ENCODE measurements at regions not wholly inside any gene's neighbourhood (a gene's known extent, or its start where the extent isn't known, plus 50 kb on each side); places are given as distances from the start of the nearest gene placed in this dataset.

DNA sequence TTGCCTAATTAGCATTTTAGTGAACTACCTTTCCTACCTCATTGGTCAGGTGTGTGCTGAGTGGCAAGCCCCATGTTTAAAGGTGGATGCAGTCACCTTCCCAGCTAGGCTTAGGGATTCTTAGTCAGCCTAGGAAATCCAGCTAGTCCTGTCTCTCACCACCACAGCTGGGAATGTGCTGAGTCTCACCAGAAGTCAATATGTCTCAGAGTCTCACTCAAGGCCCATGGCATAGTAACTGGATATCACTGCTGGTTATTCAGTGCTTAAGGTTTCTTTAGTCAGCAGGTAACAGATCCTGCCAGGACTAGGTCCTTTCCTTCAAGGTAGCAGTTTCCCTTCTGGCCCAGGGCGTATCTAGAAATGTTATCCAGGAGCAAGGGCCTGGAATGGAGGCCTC, 136.5 kb downstream of the COX18 start:
- Histone ChIP-seq H3K9ac (ENCODE audit: extremely low read depth, insufficient read length, low read length) (no peak overlapping the region), H3K23ac (ENCODE audit: insufficient read length, low read depth, low read length) (no peak overlapping the region), H3K4me2 (ENCODE audit: insufficient read depth, insufficient read length, low read length) (no peak overlapping the region), H2BK12ac (ENCODE audit: insufficient read length, low read depth, low read length) (no peak overlapping the region), H3K79me1 (ENCODE audit: insufficient read depth, low read depth, low read length, poor library complexity, severe bottlenecking) (no peaks in the 10 kb centered on the region), H2AFZ (ENCODE audit: low read length) (no peak overlapping the region), H3K56ac (ENCODE audit: insufficient read length, low read depth, low read length) (no peak overlapping the region), H3K9me3 (ENCODE audit: control insufficient read depth, low read depth, low read length) (no peaks in the 10 kb centered on the region), H3T11ph (ENCODE audit: low read length) (no peak overlapping the region), H3K14ac (ENCODE audit: insufficient read depth, low read length) (no peak overlapping the region), H2AK5ac (ENCODE audit: insufficient read length, low read length) (no peak overlapping the region), H2BK5ac (ENCODE audit: insufficient read length, low read length) (no peak overlapping the region), H4K5ac (ENCODE audit: insufficient read length, low read depth, low read length) (no peak overlapping the region), H4K20me1 (ENCODE audit: control insufficient read depth, insufficient read depth, insufficient read length) (no peaks in the 10 kb centered on the region), H3K18ac (ENCODE audit: insufficient read length, low read depth, low read length) (no peak overlapping the region), H4K91ac (ENCODE audit: insufficient read length, low read depth, low read length) (no peak overlapping the region), H3K4me1 (ENCODE audit: insufficient read depth, low read length) (no peaks in the 10 kb centered on the region; the same call in 1 of the 2 replicates), H2BK15ac (ENCODE audit: low read depth, low read length) (no peak overlapping the region), H4K8ac (replicated peaks; ENCODE audit: insufficient read length, low read depth, low read length) (no peak overlapping the region), H3K4ac (ENCODE audit: low read depth, low read length) (no peak overlapping the region), H2BK120ac (ENCODE audit: low read depth, low read length, poor library complexity, severe bottlenecking) (no peak overlapping the region), H3K27me3 (ENCODE audit: insufficient read depth, low read length) (no peaks in the 10 kb centered on the region), H2BK20ac (ENCODE audit: low read depth, low read length, poor library complexity, severe bottlenecking) (no peak overlapping the region), H3K27ac (ENCODE audit: insufficient read length, low read depth, low read length) (no peak overlapping the region), H3K79me2 (ENCODE audit: insufficient read depth, low read length) (no peaks in the 10 kb centered on the region), H3K23me2 (ENCODE audit: insufficient read length, low read depth, low read length, poor library complexity, severe bottlenecking) (no peaks in the 10 kb centered on the region)
- Mint-ChIP-seq H3K4me1 (peaks cover 3% of the 10 kb centered on the region in 2 experiments; a peak in 3 of 4 replicates), H3K36me3 (ENCODE audit: insufficient read depth in 1 of 3, low read depth in 3 of 3) (no peaks in the 10 kb centered on the region), H3K9me3 (no peaks in the 10 kb centered on the region; a peak in 1 of 5 replicates), H3K27ac (no peak overlapping the region), H3K4me3 (no peak overlapping the region), H3K27me3 (ENCODE audit: low read depth) (no peaks in the 10 kb centered on the region; the same call in 1 of the 2 replicates)
- DNase-seq: no peak
- TF ChIP-seq, protein P1, sequence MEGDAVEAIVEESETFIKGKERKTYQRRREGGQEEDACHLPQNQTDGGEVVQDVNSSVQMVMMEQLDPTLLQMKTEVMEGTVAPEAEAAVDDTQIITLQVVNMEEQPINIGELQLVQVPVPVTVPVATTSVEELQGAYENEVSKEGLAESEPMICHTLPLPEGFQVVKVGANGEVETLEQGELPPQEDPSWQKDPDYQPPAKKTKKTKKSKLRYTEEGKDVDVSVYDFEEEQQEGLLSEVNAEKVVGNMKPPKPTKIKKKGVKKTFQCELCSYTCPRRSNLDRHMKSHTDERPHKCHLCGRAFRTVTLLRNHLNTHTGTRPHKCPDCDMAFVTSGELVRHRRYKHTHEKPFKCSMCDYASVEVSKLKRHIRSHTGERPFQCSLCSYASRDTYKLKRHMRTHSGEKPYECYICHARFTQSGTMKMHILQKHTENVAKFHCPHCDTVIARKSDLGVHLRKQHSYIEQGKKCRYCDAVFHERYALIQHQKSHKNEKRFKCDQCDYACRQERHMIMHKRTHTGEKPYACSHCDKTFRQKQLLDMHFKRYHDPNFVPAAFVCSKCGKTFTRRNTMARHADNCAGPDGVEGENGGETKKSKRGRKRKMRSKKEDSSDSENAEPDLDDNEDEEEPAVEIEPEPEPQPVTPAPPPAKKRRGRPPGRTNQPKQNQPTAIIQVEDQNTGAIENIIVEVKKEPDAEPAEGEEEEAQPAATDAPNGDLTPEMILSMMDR (conservative IDR thresholded peaks at IDR 0.05): no peak
- WGBS (ENCODE audit: extremely low coverage, insufficient read length, low lambda C conversion rate): no CpG with 5 or more reads among the region's 1 CpG

Data from H9 (cell line).